ENCODE measurements at regions not wholly inside any gene's neighbourhood (a gene's known extent, or its start where the extent isn't known, plus 50 kb on each side); places are given as distances from the start of the nearest gene placed in this dataset.

- Histone ChIP-seq H3K4me3 (no peak overlapping the region), H3K27ac (no peak overlapping the region)
- DNase-seq (ENCODE audit: low spot score), result no peak
- TF ChIP-seq, protein P1, sequence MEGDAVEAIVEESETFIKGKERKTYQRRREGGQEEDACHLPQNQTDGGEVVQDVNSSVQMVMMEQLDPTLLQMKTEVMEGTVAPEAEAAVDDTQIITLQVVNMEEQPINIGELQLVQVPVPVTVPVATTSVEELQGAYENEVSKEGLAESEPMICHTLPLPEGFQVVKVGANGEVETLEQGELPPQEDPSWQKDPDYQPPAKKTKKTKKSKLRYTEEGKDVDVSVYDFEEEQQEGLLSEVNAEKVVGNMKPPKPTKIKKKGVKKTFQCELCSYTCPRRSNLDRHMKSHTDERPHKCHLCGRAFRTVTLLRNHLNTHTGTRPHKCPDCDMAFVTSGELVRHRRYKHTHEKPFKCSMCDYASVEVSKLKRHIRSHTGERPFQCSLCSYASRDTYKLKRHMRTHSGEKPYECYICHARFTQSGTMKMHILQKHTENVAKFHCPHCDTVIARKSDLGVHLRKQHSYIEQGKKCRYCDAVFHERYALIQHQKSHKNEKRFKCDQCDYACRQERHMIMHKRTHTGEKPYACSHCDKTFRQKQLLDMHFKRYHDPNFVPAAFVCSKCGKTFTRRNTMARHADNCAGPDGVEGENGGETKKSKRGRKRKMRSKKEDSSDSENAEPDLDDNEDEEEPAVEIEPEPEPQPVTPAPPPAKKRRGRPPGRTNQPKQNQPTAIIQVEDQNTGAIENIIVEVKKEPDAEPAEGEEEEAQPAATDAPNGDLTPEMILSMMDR (IDR thresholded peaks at IDR 0.05), result no peak
These were observed 439.5 kb downstream of the NAF1 start for GRCh38 chr4:162727232-162727631.

GRCh38 chr4:162715401-162715800 is 451.3 kb downstream of the NAF1 start:
- Histone ChIP-seq H3K27ac (no peak overlapping the region), H3K4me3 (no peak overlapping the region)
- TF ChIP-seq, protein P1 (IDR thresholded peaks at IDR 0.05), result no peak
- DNase-seq (ENCODE audit: low spot score), result no peak

- DNase-seq (ENCODE audit: low spot score), result no peak
- H3K27ac ChIP-seq, result no peak overlapping the region
- TF ChIP-seq, protein P1 (IDR thresholded peaks at IDR 0.05), result no peak
These were observed 458.7 kb downstream of the NAF1 start for GRCh38 chr4:162707962-162708361.

DNA sequence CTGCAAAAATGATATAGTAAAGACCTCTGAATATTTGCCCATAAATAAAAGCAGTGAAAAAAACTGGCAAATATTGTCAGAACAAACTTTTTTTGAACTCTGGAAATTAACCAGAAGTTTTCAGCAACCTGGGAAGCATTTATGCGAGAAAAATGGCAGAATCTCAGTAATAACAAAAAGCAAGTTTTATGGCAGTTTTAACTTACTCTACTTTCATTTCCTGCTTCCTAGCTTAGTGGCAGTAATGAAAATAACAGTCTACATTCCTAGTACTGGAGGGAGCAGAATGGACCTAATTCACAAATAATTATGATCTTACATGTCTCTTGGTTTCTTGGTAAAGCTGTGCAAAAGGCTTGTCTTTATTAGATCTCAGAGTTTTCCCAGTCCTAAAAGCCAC is 460.1 kb downstream of the NAF1 start:
- Histone ChIP-seq H3K27ac (no peak overlapping the region), H3K4me3 (no peak overlapping the region)
- no peak for DNase-seq (ENCODE audit: low spot score)
- TF ChIP-seq, protein P1 (IDR thresholded peaks at IDR 0.05), result no peak

More at GRCh38 chr4:162707962-162708361, 458.7 kb downstream of the NAF1 start:
- H3K4me3 ChIP-seq, result no peak overlapping the region

GRCh38 chr4:162706051-162706450 is 460.6 kb downstream of the NAF1 start:
- Histone ChIP-seq H3K27ac (no peak overlapping the region), H3K4me3 (no peak overlapping the region)
- TF ChIP-seq, protein P1 (IDR thresholded peaks at IDR 0.05), result no peak
- DNase-seq (ENCODE audit: low spot score), result no peak

- H3K27ac ChIP-seq, result no peak overlapping the region
- no peak for DNase-seq (ENCODE audit: low spot score)
- H3K4me3 ChIP-seq, result no peak overlapping the region
These were observed 461.4 kb downstream of the NAF1 start for GRCh38 chr4:162705130-162705803.

More at GRCh38 chr4:162705130-162705803, 461.4 kb downstream of the NAF1 start:
- TF ChIP-seq, protein P1 (IDR thresholded peaks at IDR 0.05), result no peak

Measured in coronary artery (tissue), 2 donors.